ENCODE measurements at regions not wholly inside any gene's neighbourhood (a gene's known extent, or its start where the extent isn't known, plus 50 kb on each side); places are given as distances from the start of the nearest gene placed in this dataset.
"Not testable (repeated sequence)": the region's sequence is repeated elsewhere in the genome, so short reads cannot be mapped to it uniquely, and the experiment has no call there.

- not testable (repeated sequence) for TF ChIP-seq CTCF (IDR thresholded peaks at IDR 0.05; ENCODE audit: insufficient read depth, low read depth, low read length); EZH2 (IDR thresholded peaks at IDR 0.05; ENCODE audit: insufficient read depth, low read length)
These were observed 105.0 kb upstream of the AADAT start for GRCh38 chr4:170194794-170195193.

All from astrocyte (in vitro differentiated cells and primary cell).